HEK293 (cell line): ENCODE measurements at regions not wholly inside any gene's neighbourhood (a gene's known extent, or its start where the extent isn't known, plus 50 kb on each side); places are given as distances from the start of the nearest gene placed in this dataset.

ENCODE experiments used
- CTCF ChIP-seq: fragments of 450-650 bp; formaldehyde crosslinking; IDR thresholded peaks from 2 replicates; pipeline ENCODE4 v1.5.1; 2016; ENCODE audit warnings: missing biosample characterization, missing genetic modification characterization
- YY1 ChIP-seq: fragments of 450-650 bp; formaldehyde crosslinking; IDR thresholded peaks from 2 replicates; pipeline ENCODE4 v1.5.1; 2018; ENCODE audit warnings: missing biosample characterization, missing genetic modification characterization
- ZBTB1 ChIP-seq: fragments of 450-650 bp; formaldehyde crosslinking; IDR thresholded peaks from 2 replicates; pipeline ENCODE4 v1.5.1; 2016; ENCODE audit warnings: missing biosample characterization, missing genetic modification characterization
- ZNF549 ChIP-seq: fragments of 450-650 bp; IDR thresholded peaks from 2 replicates; pipeline ENCODE4 v1.5.1; 2018; ENCODE audit warnings: missing biosample characterization, missing genetic modification characterization, mild to moderate bottlenecking, inconsistent platforms, moderate library complexity
- ZNF600 ChIP-seq: fragments of 450-650 bp; formaldehyde crosslinking; IDR thresholded peaks from 2 replicates; pipeline ENCODE4 v1.5.1; 2016; ENCODE audit warnings: missing biosample characterization, missing genetic modification characterization
- ZNF777 ChIP-seq: fragments of 450-650 bp; formaldehyde crosslinking; IDR thresholded peaks from 2 replicates; pipeline ENCODE4 v1.5.1; 2017; ENCODE audit warnings: missing biosample characterization, missing genetic modification characterization, borderline replicate concordance
- TF ChIP-seq, protein P1 (sequence below): fragments of 450-650 bp; formaldehyde crosslinking; IDR thresholded peaks from 2 replicates; pipeline ENCODE4 v1.5.1; 2016; ENCODE audit warnings: missing biosample characterization, missing genetic modification characterization, borderline replicate concordance
- TF ChIP-seq, protein P2 (sequence below): fragments of 450-650 bp; formaldehyde crosslinking; IDR thresholded peaks from 2 replicates; pipeline ENCODE4 v1.5.1; 2016; ENCODE audit warnings: missing biosample characterization, missing genetic modification characterization

- TF ChIP-seq YY1 (no peak), ZBTB1 (tag by site-specific recombination) (no peak), ZNF777 (tag by site-specific recombination) (no peak), ZNF600 (no peak), CTCF (tag by site-specific recombination) (no peak), ZNF549 (tag by site-specific recombination) (no peak)
- TF ChIP-seq, protein P1, sequence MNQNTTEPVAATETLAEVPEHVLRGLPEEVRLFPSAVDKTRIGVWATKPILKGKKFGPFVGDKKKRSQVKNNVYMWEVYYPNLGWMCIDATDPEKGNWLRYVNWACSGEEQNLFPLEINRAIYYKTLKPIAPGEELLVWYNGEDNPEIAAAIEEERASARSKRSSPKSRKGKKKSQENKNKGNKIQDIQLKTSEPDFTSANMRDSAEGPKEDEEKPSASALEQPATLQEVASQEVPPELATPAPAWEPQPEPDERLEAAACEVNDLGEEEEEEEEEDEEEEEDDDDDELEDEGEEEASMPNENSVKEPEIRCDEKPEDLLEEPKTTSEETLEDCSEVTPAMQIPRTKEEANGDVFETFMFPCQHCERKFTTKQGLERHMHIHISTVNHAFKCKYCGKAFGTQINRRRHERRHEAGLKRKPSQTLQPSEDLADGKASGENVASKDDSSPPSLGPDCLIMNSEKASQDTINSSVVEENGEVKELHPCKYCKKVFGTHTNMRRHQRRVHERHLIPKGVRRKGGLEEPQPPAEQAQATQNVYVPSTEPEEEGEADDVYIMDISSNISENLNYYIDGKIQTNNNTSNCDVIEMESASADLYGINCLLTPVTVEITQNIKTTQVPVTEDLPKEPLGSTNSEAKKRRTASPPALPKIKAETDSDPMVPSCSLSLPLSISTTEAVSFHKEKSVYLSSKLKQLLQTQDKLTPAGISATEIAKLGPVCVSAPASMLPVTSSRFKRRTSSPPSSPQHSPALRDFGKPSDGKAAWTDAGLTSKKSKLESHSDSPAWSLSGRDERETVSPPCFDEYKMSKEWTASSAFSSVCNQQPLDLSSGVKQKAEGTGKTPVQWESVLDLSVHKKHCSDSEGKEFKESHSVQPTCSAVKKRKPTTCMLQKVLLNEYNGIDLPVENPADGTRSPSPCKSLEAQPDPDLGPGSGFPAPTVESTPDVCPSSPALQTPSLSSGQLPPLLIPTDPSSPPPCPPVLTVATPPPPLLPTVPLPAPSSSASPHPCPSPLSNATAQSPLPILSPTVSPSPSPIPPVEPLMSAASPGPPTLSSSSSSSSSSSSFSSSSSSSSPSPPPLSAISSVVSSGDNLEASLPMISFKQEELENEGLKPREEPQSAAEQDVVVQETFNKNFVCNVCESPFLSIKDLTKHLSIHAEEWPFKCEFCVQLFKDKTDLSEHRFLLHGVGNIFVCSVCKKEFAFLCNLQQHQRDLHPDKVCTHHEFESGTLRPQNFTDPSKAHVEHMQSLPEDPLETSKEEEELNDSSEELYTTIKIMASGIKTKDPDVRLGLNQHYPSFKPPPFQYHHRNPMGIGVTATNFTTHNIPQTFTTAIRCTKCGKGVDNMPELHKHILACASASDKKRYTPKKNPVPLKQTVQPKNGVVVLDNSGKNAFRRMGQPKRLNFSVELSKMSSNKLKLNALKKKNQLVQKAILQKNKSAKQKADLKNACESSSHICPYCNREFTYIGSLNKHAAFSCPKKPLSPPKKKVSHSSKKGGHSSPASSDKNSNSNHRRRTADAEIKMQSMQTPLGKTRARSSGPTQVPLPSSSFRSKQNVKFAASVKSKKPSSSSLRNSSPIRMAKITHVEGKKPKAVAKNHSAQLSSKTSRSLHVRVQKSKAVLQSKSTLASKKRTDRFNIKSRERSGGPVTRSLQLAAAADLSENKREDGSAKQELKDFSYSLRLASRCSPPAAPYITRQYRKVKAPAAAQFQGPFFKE (tag by site-specific recombination) = no peak
- TF ChIP-seq, protein P2, sequence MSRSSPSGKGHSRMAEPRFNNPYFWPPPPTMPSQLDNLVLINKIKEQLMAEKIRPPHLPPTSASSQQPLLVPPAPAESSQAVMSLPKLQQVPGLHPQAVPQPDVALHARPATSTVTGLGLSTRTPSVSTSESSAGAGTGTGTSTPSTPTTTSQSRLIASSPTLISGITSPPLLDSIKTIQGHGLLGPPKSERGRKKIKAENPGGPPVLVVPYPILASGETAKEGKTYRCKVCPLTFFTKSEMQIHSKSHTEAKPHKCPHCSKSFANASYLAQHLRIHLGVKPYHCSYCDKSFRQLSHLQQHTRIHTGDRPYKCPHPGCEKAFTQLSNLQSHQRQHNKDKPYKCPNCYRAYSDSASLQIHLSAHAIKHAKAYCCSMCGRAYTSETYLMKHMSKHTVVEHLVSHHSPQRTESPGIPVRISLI = no peak
Measured at GRCh38 chr3:23720059-23720458, 85.7 kb upstream of the UBE2E1 start.
